ENCODE measurements at regions not wholly inside any gene's neighbourhood (a gene's known extent, or its start where the extent isn't known, plus 50 kb on each side); places are given as distances from the start of the nearest gene placed in this dataset.

DNA sequence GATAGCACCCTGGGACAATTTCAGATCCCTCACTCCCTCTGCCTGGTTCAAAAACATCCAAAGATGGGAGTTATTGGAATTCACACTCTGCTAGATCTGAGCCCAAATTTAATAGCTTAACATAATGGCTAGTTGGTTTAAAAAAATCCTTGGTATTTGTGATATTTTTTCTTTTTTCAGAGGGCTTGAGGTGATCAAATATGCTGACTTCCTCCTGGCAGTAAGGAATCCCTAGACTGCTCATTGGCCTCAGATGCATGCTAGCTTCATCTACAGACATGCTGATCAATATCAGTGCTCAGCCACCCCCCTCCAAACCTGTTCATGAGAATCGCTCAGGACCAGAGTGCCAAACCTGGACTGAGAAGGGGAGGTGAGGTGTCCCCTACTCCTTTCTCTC lies 74.7 kb upstream of the PLPP4 start:
- POLR2A ChIA-PET: no interaction called here
- ATAC-seq: no peak
- peaks cover 0 to 6% (median 2%) of the 10 kb centered on the region in 9 donors for H3K9me3 Mint-ChIP-seq
- no peak for DNase-seq
- no peaks in the 10 kb centered on the region for H3K4me1 Mint-ChIP-seq
- H3K27me3 Mint-ChIP-seq: peaks cover 0 to 18% (median 6%) of the 10 kb centered on the region in 5 donors
- no peak overlapping the region for H3K4me3 Mint-ChIP-seq
- H3K27ac Mint-ChIP-seq: no peak overlapping the region
- no peaks in the 10 kb centered on the region for H3K36me3 Mint-ChIP-seq

- H3K27ac Mint-ChIP-seq: no peak overlapping the region
- H3K4me1 Mint-ChIP-seq: no peaks in the 10 kb centered on the region
- peaks cover 0 to 7% (median 2%) of the 10 kb centered on the region in 5 donors for H3K27me3 Mint-ChIP-seq
- no peak for DNase-seq
- H3K36me3 Mint-ChIP-seq: no peaks in the 10 kb centered on the region
- H3K4me3 Mint-ChIP-seq: no peak overlapping the region
- POLR2A ChIA-PET: no interaction called here
- no peaks in the 10 kb centered on the region for H3K9me3 Mint-ChIP-seq
- ATAC-seq: no peak
Observed at GRCh38 chr10:120385992-120386391, 71.0 kb upstream of the PLPP4 start.

GRCh38 chr10:120386896-120387295 lies 70.1 kb upstream of the PLPP4 start:
- Mint-ChIP-seq H3K9me3 (no peaks in the 10 kb centered on the region), H3K4me3 (no peak overlapping the region), H3K36me3 (no peaks in the 10 kb centered on the region), H3K27ac (no peak overlapping the region), H3K27me3 (peaks cover 0 to 7% (median 2%) of the 10 kb centered on the region in 5 donors), H3K4me1 (no peaks in the 10 kb centered on the region)
- no peak for DNase-seq
- POLR2A ChIA-PET: no interaction called here
- no peak for ATAC-seq

DNA sequence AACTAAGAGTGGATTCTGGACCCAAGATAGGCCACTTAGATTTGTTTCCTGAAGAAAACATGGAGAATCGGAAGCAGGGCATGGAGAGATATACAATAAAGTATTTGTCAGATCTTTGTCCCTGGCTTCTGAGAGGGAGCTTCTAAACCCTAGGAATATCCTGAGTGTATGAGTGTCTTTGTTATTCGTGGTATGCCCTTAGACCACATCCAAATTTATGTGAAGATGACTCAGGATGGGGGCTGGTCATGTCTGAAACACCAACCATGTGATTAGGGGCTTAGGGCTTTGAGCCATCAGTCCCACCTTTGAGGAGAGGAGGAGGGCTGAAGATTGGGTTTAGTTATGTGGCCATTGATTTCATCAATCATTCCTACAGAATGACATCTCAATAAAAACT lies 69.7 kb upstream of the PLPP4 start:
- ATAC-seq: no peak
- no peaks in the 10 kb centered on the region for H3K9me3 Mint-ChIP-seq
- H3K36me3 Mint-ChIP-seq: no peaks in the 10 kb centered on the region
- peaks cover 0 to 7% (median 3%) of the 10 kb centered on the region in 5 donors for H3K27me3 Mint-ChIP-seq
- no peak for DNase-seq
- H3K4me3 Mint-ChIP-seq: no peak overlapping the region
- no peaks in the 10 kb centered on the region for H3K4me1 Mint-ChIP-seq
- POLR2A ChIA-PET: no interaction called here
- no peak overlapping the region for H3K27ac Mint-ChIP-seq

DNA sequence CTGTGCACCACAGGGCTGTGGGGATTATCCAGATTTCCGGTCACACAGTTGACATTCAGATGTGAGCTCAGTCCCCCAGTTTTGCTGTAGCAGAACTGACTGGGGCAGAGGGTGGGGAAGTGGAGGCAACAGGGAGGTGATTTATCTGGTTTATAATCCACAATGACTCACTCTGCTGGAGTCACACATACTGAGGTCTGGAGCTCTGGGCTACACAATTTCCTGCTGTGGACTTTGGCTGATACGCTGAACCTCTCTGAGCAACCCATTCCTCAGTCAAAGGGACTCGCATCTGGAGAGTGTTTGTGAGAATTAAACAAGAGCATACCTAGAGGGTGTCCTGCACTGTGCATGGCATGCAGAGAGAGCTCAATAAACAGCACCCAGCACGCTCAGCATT lies 64.8 kb upstream of the PLPP4 start:
- Mint-ChIP-seq H3K36me3 (peaks cover 0 to 6% (median 2%) of the 10 kb centered on the region in 3 donors), H3K4me3 (no peak overlapping the region), H3K27me3 (peaks cover 1 to 30% (median 26%) of the 10 kb centered on the region in 5 donors), H3K9me3 (peaks cover 0 to 3% (median 0%) of the 10 kb centered on the region in 9 donors), H3K27ac (no peak overlapping the region), H3K4me1 (no peaks in the 10 kb centered on the region)
- DNase-seq (no peak), ATAC-seq (no peak)
- POLR2A ChIA-PET: no interaction called here

GRCh38 chr10:120392671-120393079 lies 64.4 kb upstream of the PLPP4 start:
- ATAC-seq (no peak), DNase-seq (no peak)
- peaks cover 0 to 3% (median 0%) of the 10 kb centered on the region in 9 donors for H3K9me3 Mint-ChIP-seq
- H3K4me3 Mint-ChIP-seq: no peak overlapping the region
- POLR2A ChIA-PET: no interaction called here
- no peaks in the 10 kb centered on the region for H3K4me1 Mint-ChIP-seq
- peaks cover 0 to 30% (median 26%) of the 10 kb centered on the region in 5 donors for H3K27me3 Mint-ChIP-seq
- no peak overlapping the region for H3K27ac Mint-ChIP-seq
- H3K36me3 Mint-ChIP-seq: peaks cover 0 to 6% (median 2%) of the 10 kb centered on the region in 3 donors

DNA sequence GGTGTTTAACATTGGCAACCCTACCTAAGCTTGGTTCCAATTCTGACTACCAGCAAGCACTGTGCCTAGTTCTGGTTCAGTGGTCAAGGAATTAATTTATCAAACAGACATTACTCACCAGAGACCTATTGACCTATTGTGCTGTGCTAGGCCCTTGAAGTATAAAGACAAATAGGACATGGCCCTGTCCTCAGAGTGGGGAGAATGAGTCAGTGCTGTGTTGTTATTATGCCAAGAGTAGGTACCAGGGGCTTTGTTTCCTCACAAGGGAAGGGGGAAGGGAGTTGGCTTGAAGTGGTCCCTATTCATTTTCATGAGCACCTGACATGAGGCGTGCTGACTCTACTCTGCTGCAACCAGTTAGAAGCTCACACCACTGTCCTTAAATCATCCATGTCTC lies 62.6 kb upstream of the PLPP4 start:
- H3K27me3 Mint-ChIP-seq: peaks cover 0 to 30% (median 26%) of the 10 kb centered on the region in 5 donors
- ATAC-seq (no peak), DNase-seq (no peak)
- no peaks in the 10 kb centered on the region for H3K4me1 Mint-ChIP-seq
- no peak overlapping the region for H3K4me3 Mint-ChIP-seq
- H3K36me3 Mint-ChIP-seq: peaks cover 0 to 6% (median 2%) of the 10 kb centered on the region in 3 donors
- POLR2A ChIA-PET: no interaction called here
- H3K27ac Mint-ChIP-seq: no peak overlapping the region
- H3K9me3 Mint-ChIP-seq: peaks cover 0 to 3% (median 0%) of the 10 kb centered on the region in 9 donors

DNA sequence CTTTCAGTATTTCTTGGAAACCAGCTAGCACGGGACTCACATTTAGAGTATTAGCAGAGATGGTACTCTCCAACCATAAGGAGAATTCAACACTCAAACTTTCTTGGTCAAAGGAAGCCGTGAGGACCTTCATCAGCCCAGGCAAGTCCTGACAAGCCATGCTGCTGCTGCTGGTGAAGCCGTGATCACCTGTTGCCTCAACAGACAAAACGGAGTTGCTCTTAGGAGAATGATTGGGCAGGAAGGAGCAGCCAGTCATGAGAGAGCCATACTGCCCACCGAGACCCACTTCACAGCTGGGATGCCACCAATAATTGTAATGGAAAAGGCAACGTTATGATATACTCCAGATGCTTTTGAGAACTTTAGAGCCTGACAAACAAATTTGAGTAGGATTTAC lies 60.8 kb upstream of the PLPP4 start:
- peaks cover 0 to 3% (median 0%) of the 10 kb centered on the region in 9 donors for H3K9me3 Mint-ChIP-seq
- H3K4me1 Mint-ChIP-seq: no peaks in the 10 kb centered on the region
- H3K4me3 Mint-ChIP-seq: no peak overlapping the region
- H3K27me3 Mint-ChIP-seq: peaks cover 0 to 30% (median 26%) of the 10 kb centered on the region in 5 donors
- POLR2A ChIA-PET: no interaction called here
- peaks cover 0 to 6% (median 2%) of the 10 kb centered on the region in 3 donors for H3K36me3 Mint-ChIP-seq
- no peak overlapping the region for H3K27ac Mint-ChIP-seq
- ATAC-seq (no peak), DNase-seq (no peak)

GRCh38 chr10:120398180-120398579 lies 58.8 kb upstream of the PLPP4 start:
- POLR2A ChIA-PET: no interaction called here
- no peaks in the 10 kb centered on the region for H3K4me1 Mint-ChIP-seq
- peak overlapping the region in 1 of 10 donors; percentile 11 for H3K27ac Mint-ChIP-seq

DNA sequence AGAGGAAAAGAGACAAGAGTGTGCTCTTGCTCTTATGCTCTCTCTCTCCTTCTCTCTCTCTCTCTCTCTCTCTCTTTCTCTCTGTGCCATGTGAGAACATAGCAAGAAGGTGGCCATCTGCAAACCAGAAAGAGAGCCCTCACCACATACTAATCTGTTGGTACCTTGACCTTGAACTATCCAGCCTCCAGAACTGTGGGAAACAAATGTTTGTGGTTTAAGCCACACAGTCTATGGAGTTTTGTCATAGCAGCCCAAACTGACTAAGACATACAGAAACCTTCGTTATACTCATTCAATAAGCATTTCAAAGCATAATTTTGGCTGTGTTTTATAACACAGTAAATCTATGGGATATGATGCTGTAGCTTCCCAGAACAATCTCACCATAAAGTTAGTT lies 56.4 kb upstream of the PLPP4 start:
- peaks cover 0 to 19% (median 0%) of the 10 kb centered on the region in 5 donors for H3K27me3 Mint-ChIP-seq
- peaks cover 0 to 10% (median 0%) of the 10 kb centered on the region in 9 donors for H3K9me3 Mint-ChIP-seq
- POLR2A ChIA-PET: no interaction called here
- DNase-seq (no peak), ATAC-seq (no peak)
- no peak overlapping the region for H3K27ac Mint-ChIP-seq
- H3K4me1 Mint-ChIP-seq: no peaks in the 10 kb centered on the region
- H3K36me3 Mint-ChIP-seq: no peaks in the 10 kb centered on the region
- H3K4me3 Mint-ChIP-seq: no peak overlapping the region

More at GRCh38 chr10:120398180-120398579, 58.8 kb upstream of the PLPP4 start:
- Mint-ChIP-seq H3K36me3 (peaks cover 0 to 4% (median 2%) of the 10 kb centered on the region in 3 donors), H3K27me3 (peaks cover 0 to 31% (median 18%) of the 10 kb centered on the region in 5 donors), H3K9me3 (peaks cover 0 to 10% (median 2%) of the 10 kb centered on the region in 9 donors), H3K4me3 (no peak overlapping the region)
- DNase-seq (no peak), ATAC-seq (no peak)

- peaks cover 0 to 10% (median 0%) of the 10 kb centered on the region in 9 donors for H3K9me3 Mint-ChIP-seq
- no peaks in the 10 kb centered on the region for H3K4me1 Mint-ChIP-seq
- H3K27me3 Mint-ChIP-seq: peaks cover 0 to 11% (median under 1%) of the 10 kb centered on the region in 5 donors
- ATAC-seq: no peak
- no peak overlapping the region for H3K4me3 Mint-ChIP-seq
- H3K36me3 Mint-ChIP-seq: no peaks in the 10 kb centered on the region
- POLR2A ChIA-PET: no interaction called here
- DNase-seq: no peak
- H3K27ac Mint-ChIP-seq: no peak overlapping the region
Observed at GRCh38 chr10:120402147-120402766, 54.8 kb upstream of the PLPP4 start.

GRCh38 chr10:120403109-120403508 lies 53.9 kb upstream of the PLPP4 start:
- Mint-ChIP-seq H3K4me3 (no peak overlapping the region), H3K27me3 (peaks cover 0 to 12% (median 2%) of the 10 kb centered on the region in 5 donors), H3K9me3 (peaks cover 0 to 10% (median 0%) of the 10 kb centered on the region in 9 donors), H3K4me1 (no peaks in the 10 kb centered on the region), H3K36me3 (no peaks in the 10 kb centered on the region), H3K27ac (no peak overlapping the region)
- POLR2A ChIA-PET: no interaction called here
- ATAC-seq (no peak), DNase-seq (no peak)

DNA sequence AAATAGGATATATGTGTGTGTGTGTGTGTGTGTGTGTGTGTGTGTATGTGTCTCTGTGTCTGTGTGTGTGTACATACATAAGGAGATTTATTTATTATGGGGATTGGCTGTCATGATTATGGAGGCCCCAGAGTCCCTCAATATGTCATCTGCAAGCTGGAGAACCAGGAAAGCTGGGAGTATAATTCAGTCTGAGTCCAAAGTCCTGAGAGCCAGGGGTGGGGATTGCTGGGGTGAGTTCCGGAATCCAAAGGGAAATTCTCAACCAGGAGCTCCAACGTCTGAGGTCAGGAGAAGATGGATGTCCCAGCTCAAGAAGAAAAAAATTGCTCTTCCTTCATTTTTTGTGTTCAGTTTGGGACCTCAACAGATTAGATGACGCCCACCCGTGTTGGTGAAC lies 50.7 kb upstream of the PLPP4 start:
- POLR2A ChIA-PET: no interaction called here
- no peak for DNase-seq
- Mint-ChIP-seq H3K27me3 (peaks cover 3 to 35% (median 11%) of the 10 kb centered on the region in 5 donors), H3K4me1 (no peaks in the 10 kb centered on the region), H3K36me3 (no peaks in the 10 kb centered on the region), H3K27ac (no peak overlapping the region), H3K4me3 (no peak overlapping the region), H3K9me3 (peaks cover 0 to 10% (median 0%) of the 10 kb centered on the region in 9 donors)
- no peak for ATAC-seq
